ENCODE measurements at regions not wholly inside any gene's neighbourhood (a gene's known extent, or its start where the extent isn't known, plus 50 kb on each side); places are given as distances from the start of the nearest gene placed in this dataset.

DNA sequence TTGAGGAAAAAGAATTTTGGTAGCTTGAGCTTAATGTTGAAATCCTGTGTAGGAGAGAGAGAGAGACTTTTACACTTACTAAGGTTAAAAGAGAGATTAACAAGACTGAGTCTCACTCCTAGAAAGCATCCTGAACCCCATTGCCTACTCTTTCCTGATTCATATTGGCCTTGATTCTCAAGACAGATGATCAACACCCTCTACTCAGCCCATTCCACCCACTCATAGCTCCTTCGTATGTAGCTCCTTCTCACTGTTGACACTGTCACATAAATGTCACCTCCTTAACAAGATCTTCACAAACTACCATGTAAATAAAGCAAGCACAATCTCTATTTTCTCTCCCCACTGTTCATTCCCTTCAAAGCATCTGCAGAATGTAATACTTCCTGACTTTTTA is 574.6 kb upstream of the LMCD1 start:
- intact Hi-C loops (cut with micrococcal nuclease), result no loop called here
- DNase-seq, result no peak
- Mint-ChIP-seq H3K4me1 (peaks cover 3% of the 10 kb centered on the region), H3K27me3 (no peaks in the 10 kb centered on the region), H3K4me3 (no peak overlapping the region), H3K27ac (no peak overlapping the region), H3K36me3 (ENCODE audit: low read depth) (no peaks in the 10 kb centered on the region), H3K9me3 (peaks cover 3% of the 10 kb centered on the region)

DNA sequence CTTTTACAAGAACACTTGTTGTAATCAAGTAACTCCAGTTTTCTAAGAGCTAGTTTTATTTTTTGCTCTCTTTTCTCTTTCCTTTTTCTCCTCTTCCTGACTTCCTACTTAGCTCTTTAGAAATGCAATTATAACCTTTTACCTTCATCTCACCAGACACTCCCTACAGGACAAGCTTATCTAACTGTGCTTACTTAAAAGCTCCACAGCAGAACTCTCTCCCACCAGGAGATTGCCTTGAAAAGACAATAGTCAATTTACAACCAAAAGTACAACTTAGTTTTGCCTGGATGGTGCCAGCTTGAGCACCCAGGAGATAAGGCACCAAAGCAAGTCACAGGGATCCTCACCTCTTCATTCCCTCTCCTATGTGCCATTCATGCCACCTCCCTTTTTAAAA is 573.8 kb upstream of the LMCD1 start:
- Mint-ChIP-seq H3K9me3 (peaks cover 3% of the 10 kb centered on the region), H3K27me3 (no peaks in the 10 kb centered on the region), H3K4me1 (peaks cover 3% of the 10 kb centered on the region), H3K36me3 (ENCODE audit: low read depth) (no peaks in the 10 kb centered on the region), H3K27ac (no peak overlapping the region), H3K4me3 (no peak overlapping the region)
- intact Hi-C loops (cut with micrococcal nuclease), result no loop called here
- DNase-seq, result no peak

DNA sequence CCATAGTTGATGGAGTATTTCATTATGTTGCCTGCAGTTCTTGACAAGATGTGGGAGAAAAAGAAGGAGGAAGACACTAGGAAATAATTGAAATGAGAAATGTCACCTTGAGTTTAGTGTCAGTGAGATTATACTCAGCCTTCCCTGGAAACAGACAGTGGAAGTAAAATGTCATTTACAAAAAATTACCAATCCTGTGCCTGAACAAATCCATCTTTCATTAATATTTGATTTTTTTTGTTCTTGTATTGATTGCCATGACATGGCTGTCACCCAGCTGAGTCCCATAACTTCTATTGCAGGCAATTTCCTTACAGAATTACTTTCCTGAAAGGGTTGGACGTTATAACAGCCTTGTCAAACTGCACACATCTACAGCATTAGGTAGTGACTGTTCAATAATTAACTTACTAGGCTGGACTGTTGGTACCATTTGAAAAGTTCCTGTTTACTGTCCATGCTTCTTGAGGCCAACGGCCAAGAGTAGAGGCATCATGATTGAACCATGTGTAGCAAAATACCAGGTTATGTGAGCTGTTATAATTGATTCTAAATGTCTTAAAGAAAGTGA is 572.2 kb upstream of the LMCD1 start:
- no peak for DNase-seq
- peaks cover 8% of the 10 kb centered on the region for H3K9me3 Mint-ChIP-seq
- intact Hi-C loops (cut with micrococcal nuclease), result no loop called here

DNA sequence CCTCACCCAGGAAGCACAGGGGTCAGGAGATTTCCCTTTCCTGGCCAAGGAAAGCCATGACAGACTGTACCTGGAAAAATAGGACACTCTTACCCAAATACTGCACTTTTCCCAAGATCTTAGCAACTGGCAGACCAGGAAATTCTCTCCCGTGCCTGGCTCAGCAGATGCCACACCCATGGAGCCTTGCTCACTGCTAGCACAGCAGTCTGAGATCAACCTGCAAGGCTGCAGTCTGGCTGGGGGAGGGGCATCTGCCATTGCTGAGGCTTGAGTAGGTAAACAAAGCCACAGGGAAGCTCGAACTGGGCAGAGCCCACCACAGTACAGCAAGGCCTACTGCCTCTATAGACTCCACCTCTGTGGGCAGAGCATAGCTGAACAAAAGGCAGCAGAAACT is 567.3 kb upstream of the LMCD1 start:
- Mint-ChIP-seq H3K36me3 (ENCODE audit: low read depth) (no peaks in the 10 kb centered on the region), H3K9me3 (peaks cover 16% of the 10 kb centered on the region), H3K4me3 (no peak overlapping the region), H3K27ac (no peak overlapping the region), H3K4me1 (no peaks in the 10 kb centered on the region), H3K27me3 (no peaks in the 10 kb centered on the region)
- intact Hi-C loops (cut with micrococcal nuclease), result no loop called here
- DNase-seq, result no peak

More for the DNA sequence above, 572.2 kb upstream of the LMCD1 start:
- Mint-ChIP-seq H3K4me1 (peaks cover 3% of the 10 kb centered on the region), H3K27ac (no peak overlapping the region), H3K27me3 (no peaks in the 10 kb centered on the region), H3K4me3 (no peak overlapping the region), H3K36me3 (ENCODE audit: low read depth) (no peaks in the 10 kb centered on the region)

DNA sequence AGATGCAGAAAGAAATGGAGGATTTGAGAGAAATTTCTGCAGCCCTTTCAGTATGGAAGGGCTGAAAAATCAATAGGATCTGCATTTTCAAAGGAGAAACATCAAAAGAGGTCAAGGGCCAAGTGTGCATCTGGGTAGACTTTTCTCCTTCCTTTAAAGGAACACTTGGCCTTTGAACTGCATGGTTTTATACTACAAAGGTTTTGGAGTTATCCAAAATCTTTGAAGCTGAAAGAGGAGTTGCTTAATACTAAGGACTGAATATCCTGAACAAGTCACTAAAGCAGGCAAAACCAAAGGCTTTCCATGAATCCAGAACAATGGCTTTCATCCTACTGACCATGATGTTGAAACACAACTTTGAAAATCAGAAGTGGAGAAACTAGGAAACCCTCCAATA is 553.7 kb upstream of the LMCD1 start:
- Mint-ChIP-seq H3K36me3 (ENCODE audit: low read depth) (no peaks in the 10 kb centered on the region), H3K27ac (no peak overlapping the region), H3K4me1 (no peaks in the 10 kb centered on the region), H3K9me3 (no peaks in the 10 kb centered on the region), H3K27me3 (no peaks in the 10 kb centered on the region), H3K4me3 (no peak overlapping the region)
- no peak for DNase-seq
- intact Hi-C loops (cut with micrococcal nuclease), result no loop called here

DNA sequence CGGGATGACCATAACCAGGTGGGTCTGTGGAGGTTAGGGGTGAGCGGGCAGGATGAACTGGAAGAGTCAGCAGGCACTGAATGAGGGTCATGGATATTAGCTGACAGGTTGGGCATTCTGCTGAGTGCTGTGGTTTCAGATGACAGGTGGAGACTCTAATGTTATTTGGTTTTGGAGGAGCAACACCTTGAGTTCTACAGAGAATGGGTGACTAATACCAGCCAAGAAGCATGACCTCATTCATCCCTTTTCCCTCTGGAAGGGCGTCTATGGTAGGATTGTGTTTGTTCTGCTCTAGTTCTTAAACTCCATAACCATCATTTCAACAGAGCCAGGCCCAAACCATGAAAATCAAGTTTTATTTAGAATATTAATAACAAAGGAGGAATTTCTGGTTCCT is 550.7 kb upstream of the LMCD1 start:
- no peaks in the 10 kb centered on the region for H3K27me3 Mint-ChIP-seq
- intact Hi-C loops (cut with micrococcal nuclease), result no loop called here
- no peaks in the 10 kb centered on the region for H3K36me3 Mint-ChIP-seq (ENCODE audit: low read depth)
- no peak for DNase-seq
- no peaks in the 10 kb centered on the region for H3K9me3 Mint-ChIP-seq
- no peak overlapping the region for H3K4me3 Mint-ChIP-seq
- H3K27ac Mint-ChIP-seq, result no peak overlapping the region
- H3K4me1 Mint-ChIP-seq, result no peaks in the 10 kb centered on the region

DNA sequence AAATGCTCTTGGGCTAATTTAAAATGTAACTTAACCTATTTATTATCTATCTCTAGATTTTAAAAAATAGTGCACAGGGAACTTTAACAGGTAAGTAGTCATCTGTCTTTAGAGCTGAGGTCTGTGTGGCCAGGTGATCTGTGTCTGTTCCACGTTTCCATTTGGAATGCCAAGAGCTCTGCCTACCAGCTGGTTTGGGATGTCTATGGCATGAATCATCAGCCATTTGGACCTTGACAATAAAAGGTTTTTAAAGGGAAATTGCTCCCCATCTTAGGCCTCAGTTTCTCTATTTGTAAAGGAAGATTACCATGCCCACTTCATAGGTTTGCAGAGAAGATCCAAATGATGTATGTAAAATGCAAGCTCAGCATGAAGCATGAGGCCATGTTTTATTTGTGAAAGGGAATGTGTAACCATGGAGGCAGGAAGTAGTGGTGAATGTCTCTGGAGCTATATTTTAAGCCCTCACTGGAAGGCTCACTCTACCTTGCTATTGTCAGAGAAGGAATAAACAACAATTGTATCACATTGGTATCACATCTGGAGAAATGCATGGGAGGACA is 548.1 kb upstream of the LMCD1 start:
- Mint-ChIP-seq H3K4me3 (no peak overlapping the region), H3K27ac (no peak overlapping the region), H3K36me3 (ENCODE audit: low read depth) (no peaks in the 10 kb centered on the region), H3K9me3 (no peaks in the 10 kb centered on the region), H3K4me1 (no peaks in the 10 kb centered on the region), H3K27me3 (no peaks in the 10 kb centered on the region)
- intact Hi-C loops (cut with micrococcal nuclease), result no loop called here
- no peak for DNase-seq

DNA sequence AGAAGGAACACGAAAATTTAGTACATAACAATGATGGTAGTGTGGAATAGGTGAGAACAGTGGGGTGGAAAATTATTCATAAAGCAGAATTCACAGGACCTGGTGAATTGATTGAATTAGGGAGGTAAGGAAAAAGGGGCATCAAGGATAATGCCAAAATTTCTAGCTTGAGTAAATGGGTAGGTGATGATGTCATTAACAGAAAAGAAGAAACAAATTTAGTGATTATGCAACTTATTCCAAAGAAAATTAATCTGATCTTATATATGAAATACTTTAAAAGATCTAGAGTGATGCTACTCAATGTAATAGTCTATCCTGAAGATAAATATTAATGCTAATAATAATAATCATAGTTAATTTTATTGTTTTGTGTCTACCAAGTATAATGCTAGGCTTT is 544.6 kb upstream of the LMCD1 start:
- H3K4me1 Mint-ChIP-seq, result no peaks in the 10 kb centered on the region
- H3K4me3 Mint-ChIP-seq, result no peak overlapping the region
- H3K36me3 Mint-ChIP-seq (ENCODE audit: low read depth), result no peaks in the 10 kb centered on the region
- intact Hi-C loops (cut with micrococcal nuclease), result no loop called here
- no peaks in the 10 kb centered on the region for H3K27me3 Mint-ChIP-seq
- H3K9me3 Mint-ChIP-seq, result no peaks in the 10 kb centered on the region
- H3K27ac Mint-ChIP-seq, result no peak overlapping the region
- DNase-seq, result no peak

DNA sequence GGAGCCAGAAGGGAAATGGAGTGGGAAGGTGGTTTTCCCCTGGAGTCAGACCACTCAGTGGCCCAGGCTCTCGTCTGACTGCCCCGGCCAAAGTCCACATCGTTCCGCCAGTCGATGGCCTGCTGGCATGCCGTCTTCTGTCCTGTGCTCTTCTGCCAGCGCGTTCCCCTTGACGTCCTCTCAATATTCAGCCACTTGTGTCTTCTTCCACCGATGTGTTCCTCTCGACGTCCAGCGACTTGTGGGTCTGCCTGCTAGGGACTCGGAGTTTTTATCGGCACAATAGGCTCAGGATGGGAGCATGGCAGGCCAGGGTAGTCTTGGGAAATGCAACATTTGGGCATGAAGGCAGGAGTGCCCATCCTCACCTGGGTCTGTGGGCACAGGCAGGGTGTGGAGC is 542.5 kb upstream of the LMCD1 start:
- H3K4me3 Mint-ChIP-seq, result no peak overlapping the region
- DNase-seq, result no peak
- intact Hi-C loops (cut with micrococcal nuclease), result no loop called here
- no peaks in the 10 kb centered on the region for H3K27me3 Mint-ChIP-seq
- H3K27ac Mint-ChIP-seq, result no peak overlapping the region
- H3K4me1 Mint-ChIP-seq, result no peaks in the 10 kb centered on the region
- H3K36me3 Mint-ChIP-seq (ENCODE audit: low read depth), result no peaks in the 10 kb centered on the region
- H3K9me3 Mint-ChIP-seq, result no peaks in the 10 kb centered on the region

DNA sequence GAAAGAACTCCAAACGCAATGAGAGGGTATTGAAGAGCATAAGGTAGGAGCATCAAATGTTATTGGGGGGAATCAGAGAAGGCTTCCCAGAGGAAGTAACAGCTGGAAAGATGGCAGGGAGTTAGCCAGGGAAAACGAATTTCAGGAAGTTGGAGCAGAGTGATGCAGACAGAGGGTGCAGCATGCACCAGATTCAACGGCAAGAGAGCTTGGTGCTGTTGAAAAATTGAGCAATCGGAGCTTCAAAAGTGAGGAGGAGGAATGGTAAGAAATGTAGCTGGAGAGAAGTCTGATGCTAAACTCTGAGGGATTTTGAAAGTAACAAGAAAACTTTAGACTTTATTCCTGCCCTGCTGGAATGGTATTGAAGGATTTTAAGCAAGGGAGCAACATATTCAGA is 541.0 kb upstream of the LMCD1 start:
- Mint-ChIP-seq H3K4me1 (no peaks in the 10 kb centered on the region), H3K36me3 (ENCODE audit: low read depth) (no peaks in the 10 kb centered on the region), H3K9me3 (no peaks in the 10 kb centered on the region), H3K27ac (no peak overlapping the region), H3K27me3 (no peaks in the 10 kb centered on the region), H3K4me3 (no peak overlapping the region)
- intact Hi-C loops (cut with micrococcal nuclease), result no loop called here
- no peak for DNase-seq

DNA sequence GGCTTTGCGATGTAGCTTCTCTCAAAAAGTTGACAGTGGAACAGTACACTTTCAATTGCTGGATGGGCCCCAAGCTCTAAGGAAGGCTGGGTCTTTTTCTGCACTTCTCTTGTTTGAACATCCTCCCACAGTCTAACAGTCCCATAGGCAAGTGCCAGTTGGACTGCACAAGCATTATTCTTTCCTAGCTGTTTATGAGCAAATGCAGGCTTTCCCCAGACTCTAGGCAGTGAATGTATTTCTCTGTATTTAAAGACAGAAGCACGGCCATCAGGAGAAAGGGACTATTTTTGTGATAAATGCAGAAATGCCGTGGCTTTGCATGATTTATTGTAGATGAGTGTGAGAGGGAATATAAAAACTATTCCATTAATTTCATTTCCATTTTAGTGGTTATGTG is 539.3 kb upstream of the LMCD1 start:
- Mint-ChIP-seq H3K27ac (no peak overlapping the region), H3K9me3 (no peaks in the 10 kb centered on the region), H3K4me3 (no peak overlapping the region), H3K4me1 (no peaks in the 10 kb centered on the region), H3K36me3 (ENCODE audit: low read depth) (no peaks in the 10 kb centered on the region), H3K27me3 (no peaks in the 10 kb centered on the region)
- intact Hi-C loops (cut with micrococcal nuclease), result no loop called here
- no peak for DNase-seq

DNA sequence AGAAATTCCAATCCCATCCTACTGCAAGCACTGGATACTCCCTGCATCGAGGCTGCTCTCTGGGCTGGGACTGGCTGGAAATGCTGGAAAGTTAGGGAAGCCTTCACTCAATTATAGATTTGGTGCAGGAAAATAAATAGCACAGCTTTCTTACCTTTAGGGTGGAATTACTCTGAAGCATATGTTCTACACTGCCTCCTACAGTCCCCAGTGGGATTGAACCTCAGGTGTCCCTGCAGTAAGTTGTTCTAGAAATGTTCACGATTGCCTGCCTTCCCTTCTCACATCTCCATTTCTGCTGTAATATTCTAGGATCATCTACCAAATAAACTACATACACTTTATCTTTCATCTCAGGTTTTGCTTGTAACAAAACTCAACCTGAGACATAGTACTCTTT is 536.7 kb upstream of the LMCD1 start:
- Mint-ChIP-seq H3K27ac (no peak overlapping the region), H3K4me1 (no peaks in the 10 kb centered on the region), H3K9me3 (no peaks in the 10 kb centered on the region), H3K4me3 (no peak overlapping the region), H3K36me3 (ENCODE audit: low read depth) (no peaks in the 10 kb centered on the region), H3K27me3 (no peaks in the 10 kb centered on the region)
- intact Hi-C loops (cut with micrococcal nuclease), result no loop called here
- DNase-seq, result no peak

DNA sequence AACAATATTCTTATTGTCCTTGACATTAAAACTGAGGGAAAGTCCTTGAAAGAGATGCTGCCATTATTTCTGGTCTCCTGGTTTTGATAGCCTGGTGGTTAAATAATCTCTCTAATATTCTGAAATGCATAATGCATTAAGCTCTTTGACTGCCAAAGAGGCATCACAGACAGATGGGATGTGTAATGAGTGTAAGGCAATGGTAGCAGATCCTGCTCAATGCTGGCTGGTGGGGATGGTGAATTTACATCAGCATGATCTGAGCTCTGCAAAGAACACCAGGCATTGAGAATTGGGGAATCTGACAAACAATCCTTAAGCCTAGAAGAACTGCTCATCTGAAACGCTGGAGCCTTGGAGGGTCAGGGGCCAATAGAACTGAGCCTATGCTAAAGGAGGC is 528.6 kb upstream of the LMCD1 start:
- H3K4me1 Mint-ChIP-seq, result no peaks in the 10 kb centered on the region
- DNase-seq, result no peak
- H3K9me3 Mint-ChIP-seq, result peaks cover 4% of the 10 kb centered on the region
- no peak overlapping the region for H3K4me3 Mint-ChIP-seq
- intact Hi-C loops (cut with micrococcal nuclease), result no loop called here
- H3K36me3 Mint-ChIP-seq (ENCODE audit: low read depth), result no peaks in the 10 kb centered on the region
- H3K27me3 Mint-ChIP-seq, result no peaks in the 10 kb centered on the region
- no peak overlapping the region for H3K27ac Mint-ChIP-seq

DNA sequence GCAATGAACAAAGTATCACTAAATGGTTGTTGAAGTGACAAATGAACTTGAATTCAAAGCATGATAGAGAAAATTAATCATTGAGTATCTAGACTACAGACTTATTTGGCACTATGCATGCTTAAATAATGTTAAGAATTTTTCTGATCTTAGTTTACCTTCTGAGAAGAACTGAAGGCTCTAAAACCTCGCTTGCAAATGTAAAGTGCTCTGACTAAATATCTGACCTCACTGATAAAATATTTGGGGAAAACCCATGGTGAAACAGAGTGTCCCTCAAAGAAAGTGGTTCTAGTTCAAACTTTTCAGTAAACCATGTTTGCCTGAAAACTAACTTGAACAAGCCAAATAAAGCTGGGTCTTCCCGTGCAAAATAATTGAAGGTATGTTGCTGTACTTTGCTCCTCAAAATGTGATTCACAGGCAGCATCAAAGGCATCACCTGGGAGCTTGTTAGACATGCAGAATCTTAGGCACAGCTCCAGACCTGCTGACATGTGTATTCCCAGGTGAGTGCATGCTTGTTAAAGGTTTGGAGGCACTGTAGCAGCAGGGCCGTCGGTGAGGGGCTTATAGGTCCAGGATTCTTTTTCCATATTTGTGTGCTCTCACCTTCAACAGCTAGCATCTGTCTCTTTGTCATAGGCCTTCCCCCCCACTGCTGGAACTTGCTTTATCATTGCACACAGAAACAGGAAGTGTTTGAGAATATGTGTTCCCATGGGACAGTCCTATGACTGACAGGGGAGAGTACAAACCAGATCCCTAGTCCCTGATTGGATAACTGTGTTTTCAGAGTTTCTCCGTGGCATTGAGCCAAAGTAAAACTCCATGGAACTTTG is 524.2 kb upstream of the LMCD1 start:
- Mint-ChIP-seq H3K4me1 (no peaks in the 10 kb centered on the region), H3K4me3 (no peak overlapping the region), H3K27ac (no peak overlapping the region), H3K9me3 (peaks cover 4% of the 10 kb centered on the region), H3K27me3 (no peaks in the 10 kb centered on the region), H3K36me3 (ENCODE audit: low read depth) (no peaks in the 10 kb centered on the region)
- DNase-seq, result no peak
- intact Hi-C loops (cut with micrococcal nuclease), result no loop called here

DNA sequence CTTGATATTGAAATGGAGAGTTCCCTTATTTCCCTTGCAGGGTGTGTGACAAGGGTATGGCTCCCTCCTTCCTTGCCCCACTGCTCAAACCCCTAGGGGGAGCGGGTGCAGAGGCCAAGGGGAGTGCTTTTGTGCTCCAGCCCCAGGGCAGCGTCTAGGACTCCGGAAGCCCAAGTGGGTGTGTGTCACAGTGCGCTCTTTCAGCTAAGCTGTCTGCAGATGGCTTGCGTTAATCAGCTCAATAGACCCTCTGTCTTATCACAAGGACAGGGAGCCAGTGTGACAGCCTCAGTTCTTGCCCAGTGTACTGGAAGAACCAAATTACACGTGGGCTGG is 523.6 kb upstream of the LMCD1 start:
- DNase-seq, result no peak
- H3K27ac Mint-ChIP-seq, result no peak overlapping the region
- H3K27me3 Mint-ChIP-seq, result no peaks in the 10 kb centered on the region
- H3K36me3 Mint-ChIP-seq (ENCODE audit: low read depth), result no peaks in the 10 kb centered on the region
- no peak overlapping the region for H3K4me3 Mint-ChIP-seq
- H3K9me3 Mint-ChIP-seq, result peaks cover 4% of the 10 kb centered on the region
- intact Hi-C loops (cut with micrococcal nuclease), result no loop called here
- no peaks in the 10 kb centered on the region for H3K4me1 Mint-ChIP-seq
